ENCODE measurements at regions not wholly inside any gene's neighbourhood (a gene's known extent, or its start where the extent isn't known, plus 50 kb on each side); places are given as distances from the start of the nearest gene placed in this dataset.

DNA sequence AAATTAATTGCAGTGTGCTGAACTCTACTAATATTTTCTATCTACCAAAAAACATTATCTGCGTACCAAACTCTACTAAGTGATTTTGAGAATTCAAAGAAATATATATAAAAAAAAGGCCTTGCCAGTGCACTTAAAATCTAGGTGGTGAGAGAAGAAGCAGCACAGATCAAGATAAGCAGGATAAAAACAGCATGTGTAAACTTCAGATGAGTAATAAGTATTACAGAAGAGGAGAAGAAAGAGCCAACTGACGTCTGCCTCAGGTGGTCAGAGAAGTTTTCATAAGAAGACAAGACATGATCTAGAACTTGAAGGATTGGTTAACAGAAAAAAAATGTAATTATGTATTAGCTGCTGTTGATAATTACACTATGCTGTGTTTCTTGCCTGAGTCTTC, 166.4 kb downstream of the DUSP6 start:
- TF ChIP-seq TAF1 (IDR thresholded peaks at IDR 0.05; ENCODE audit: low read depth) (no peak), POLR2AphosphoS5 (IDR thresholded peaks at IDR 0.05) (no peak), EZH2 (IDR thresholded peaks at IDR 0.05; ENCODE audit: borderline replicate concordance, insufficient read depth, low read length, poor library complexity, severe bottlenecking) (no peak), EP300 (conservative IDR thresholded peaks at IDR 0.05; ENCODE audit: poor library complexity, severe bottlenecking) (no peak), MXI1 (conservative IDR thresholded peaks at IDR 0.05; ENCODE audit: poor library complexity, severe bottlenecking) (no peak), RAD21 (conservative IDR thresholded peaks at IDR 0.05) (no peak)
- TF ChIP-seq, protein P1, sequence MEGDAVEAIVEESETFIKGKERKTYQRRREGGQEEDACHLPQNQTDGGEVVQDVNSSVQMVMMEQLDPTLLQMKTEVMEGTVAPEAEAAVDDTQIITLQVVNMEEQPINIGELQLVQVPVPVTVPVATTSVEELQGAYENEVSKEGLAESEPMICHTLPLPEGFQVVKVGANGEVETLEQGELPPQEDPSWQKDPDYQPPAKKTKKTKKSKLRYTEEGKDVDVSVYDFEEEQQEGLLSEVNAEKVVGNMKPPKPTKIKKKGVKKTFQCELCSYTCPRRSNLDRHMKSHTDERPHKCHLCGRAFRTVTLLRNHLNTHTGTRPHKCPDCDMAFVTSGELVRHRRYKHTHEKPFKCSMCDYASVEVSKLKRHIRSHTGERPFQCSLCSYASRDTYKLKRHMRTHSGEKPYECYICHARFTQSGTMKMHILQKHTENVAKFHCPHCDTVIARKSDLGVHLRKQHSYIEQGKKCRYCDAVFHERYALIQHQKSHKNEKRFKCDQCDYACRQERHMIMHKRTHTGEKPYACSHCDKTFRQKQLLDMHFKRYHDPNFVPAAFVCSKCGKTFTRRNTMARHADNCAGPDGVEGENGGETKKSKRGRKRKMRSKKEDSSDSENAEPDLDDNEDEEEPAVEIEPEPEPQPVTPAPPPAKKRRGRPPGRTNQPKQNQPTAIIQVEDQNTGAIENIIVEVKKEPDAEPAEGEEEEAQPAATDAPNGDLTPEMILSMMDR (IDR thresholded peaks at IDR 0.05; ENCODE audit: poor library complexity, severe bottlenecking), result no peak
- TF ChIP-seq, protein P2, sequence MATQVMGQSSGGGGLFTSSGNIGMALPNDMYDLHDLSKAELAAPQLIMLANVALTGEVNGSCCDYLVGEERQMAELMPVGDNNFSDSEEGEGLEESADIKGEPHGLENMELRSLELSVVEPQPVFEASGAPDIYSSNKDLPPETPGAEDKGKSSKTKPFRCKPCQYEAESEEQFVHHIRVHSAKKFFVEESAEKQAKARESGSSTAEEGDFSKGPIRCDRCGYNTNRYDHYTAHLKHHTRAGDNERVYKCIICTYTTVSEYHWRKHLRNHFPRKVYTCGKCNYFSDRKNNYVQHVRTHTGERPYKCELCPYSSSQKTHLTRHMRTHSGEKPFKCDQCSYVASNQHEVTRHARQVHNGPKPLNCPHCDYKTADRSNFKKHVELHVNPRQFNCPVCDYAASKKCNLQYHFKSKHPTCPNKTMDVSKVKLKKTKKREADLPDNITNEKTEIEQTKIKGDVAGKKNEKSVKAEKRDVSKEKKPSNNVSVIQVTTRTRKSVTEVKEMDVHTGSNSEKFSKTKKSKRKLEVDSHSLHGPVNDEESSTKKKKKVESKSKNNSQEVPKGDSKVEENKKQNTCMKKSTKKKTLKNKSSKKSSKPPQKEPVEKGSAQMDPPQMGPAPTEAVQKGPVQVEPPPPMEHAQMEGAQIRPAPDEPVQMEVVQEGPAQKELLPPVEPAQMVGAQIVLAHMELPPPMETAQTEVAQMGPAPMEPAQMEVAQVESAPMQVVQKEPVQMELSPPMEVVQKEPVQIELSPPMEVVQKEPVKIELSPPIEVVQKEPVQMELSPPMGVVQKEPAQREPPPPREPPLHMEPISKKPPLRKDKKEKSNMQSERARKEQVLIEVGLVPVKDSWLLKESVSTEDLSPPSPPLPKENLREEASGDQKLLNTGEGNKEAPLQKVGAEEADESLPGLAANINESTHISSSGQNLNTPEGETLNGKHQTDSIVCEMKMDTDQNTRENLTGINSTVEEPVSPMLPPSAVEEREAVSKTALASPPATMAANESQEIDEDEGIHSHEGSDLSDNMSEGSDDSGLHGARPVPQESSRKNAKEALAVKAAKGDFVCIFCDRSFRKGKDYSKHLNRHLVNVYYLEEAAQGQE (IDR thresholded peaks at IDR 0.05; ENCODE audit: borderline replicate concordance), result no peak
